PC-9 (cell line): ENCODE measurements at regions not wholly inside any gene's neighbourhood (a gene's known extent, or its start where the extent isn't known, plus 50 kb on each side); places are given as distances from the start of the nearest gene placed in this dataset.

Experiments used
- BruUV-seq: library from RNA; stranded (reverse); fragments of 400-500 nt; replicated peaks from 2 replicates; lab custom pipeline; 2021; lab: Mats Ljungman, UMichigan
- CTCF ChIA-PET: fragments of 300-600 bp; sonication (Branson Sonifier 250); formaldehyde crosslinking; loops from one replicate; lab custom pipeline; 2022; ENCODE audit warnings: antibody characterized with exemption; lab: Charles Lee
- POLR2A ChIA-PET: fragments of 300-600 bp; sonication (Branson Sonifier 250); formaldehyde crosslinking; loops from one replicate; lab custom pipeline; 2022; ENCODE audit warnings: antibody characterized with exemption; ENCODE audit not compliant: unreplicated experiment; lab: Charles Lee
- DNase-seq, 2 experiments: peaks; one replicate each; pipeline versions ENCODE4 v3.0.0 to v3.0.0-alpha.2; 2015 to 2022; ENCODE audit warnings: mixed read lengths in 1 of 2
- H2AFZ ChIP-seq: fragments of 200-600 bp; sonication (generic); 2 replicates; pipeline ENCODE4 v1.8.1; 2017; ENCODE audit warnings: antibody characterized with exemption
- H3F3A ChIP-seq: fragments of 200-600 bp; sonication (generic); 2 replicates; pipeline ENCODE4 v1.8.1; 2017; ENCODE audit warnings: antibody characterized with exemption, mild to moderate bottlenecking, low read depth; ENCODE audit not compliant: insufficient read depth
- H3K27ac ChIP-seq: fragments of 200-600 bp; sonication (generic); 2 replicates; pipeline ENCODE4 v1.6.1; 2016; ENCODE audit warnings: mixed run types
- H3K27me3 ChIP-seq: fragments of 200-600 bp; sonication (generic); 2 replicates; pipeline ENCODE4 v1.6.1; 2016; ENCODE audit warnings: low read depth, mixed run types; ENCODE audit not compliant: insufficient read depth
- H3K36me3 ChIP-seq: fragments of 200-600 bp; sonication (generic); 2 replicates; pipeline ENCODE4 v1.6.1; 2016; ENCODE audit warnings: low read depth, mixed run types
- H3K4me1 ChIP-seq: fragments of 200-600 bp; sonication (generic); replicated peaks from 2 replicates; pipeline ENCODE4 v1.6.1; 2016; ENCODE audit warnings: mixed run types; ENCODE audit not compliant: insufficient read depth
- H3K4me2 ChIP-seq: fragments of 200-600 bp; sonication (generic); 2 replicates; pipeline ENCODE4 v1.6.1; 2017; ENCODE audit warnings: mixed run types
- H3K4me3 ChIP-seq: fragments of 200-600 bp; sonication (generic); 2 replicates; pipeline ENCODE4 v1.6.1; 2016; ENCODE audit warnings: mixed run types
- H3K79me2 ChIP-seq: fragments of 200-600 bp; sonication (generic); 2 replicates; pipeline ENCODE4 v1.6.1; 2017; ENCODE audit warnings: low read depth, mixed run types
- H3K9me2 ChIP-seq: fragments of 200-600 bp; sonication (generic); 2 replicates; pipeline ENCODE4 v1.8.1; 2017; ENCODE audit warnings: mild to moderate bottlenecking; ENCODE audit not compliant: insufficient read depth
- H3K9me3 ChIP-seq: fragments of 200-600 bp; sonication (generic); 2 replicates; pipeline ENCODE4 v1.8.1; 2016; ENCODE audit warnings: low read depth; ENCODE audit not compliant: insufficient read depth
- H4K20me1 ChIP-seq: fragments of 200-600 bp; sonication (generic); 2 replicates; pipeline ENCODE4 v1.8.1; 2017; ENCODE audit not compliant: insufficient read depth
- EZH2 ChIP-seq: fragments of 200-600 bp; sonication (generic); IDR thresholded peaks from 2 replicates; pipeline ENCODE4 v1.8.0; 2017; ENCODE audit warnings: antibody characterized with exemption, low read depth
- intact Hi-C: fragments of 100-400 bp; cut with micrococcal nuclease; formaldehyde crosslinking; loops from one replicate; pipeline ENCODE4 v1.10.0; 2022; ENCODE audit not compliant: unreplicated experiment
- TF ChIP-seq, protein P1 (sequence below): fragments of 200-600 bp; sonication (generic); conservative IDR thresholded peaks from 2 replicates; pipeline ENCODE4 v1.6.1; 2017; ENCODE audit warnings: mixed run types, antibody characterized with exemption, mild to moderate bottlenecking, moderate library complexity

DNA sequence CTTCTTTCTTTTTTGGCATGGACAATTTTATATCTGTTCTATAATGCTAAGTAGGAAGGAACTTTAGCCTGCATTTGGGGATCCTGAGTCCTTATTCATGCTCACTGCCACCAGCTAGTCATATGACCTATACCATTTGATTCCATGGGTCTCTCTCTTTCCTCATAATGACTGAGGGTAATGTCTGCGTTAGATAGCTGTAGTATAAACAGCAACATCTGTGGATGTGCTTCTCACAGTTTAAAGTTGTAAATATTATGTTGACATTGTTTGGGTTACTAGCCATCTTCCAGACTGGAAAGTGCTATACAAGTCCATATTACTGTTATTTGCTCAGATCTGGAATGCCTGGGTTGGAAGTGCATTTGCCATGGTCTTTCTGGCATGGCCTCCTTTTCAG lies 274.9 kb upstream of the SEMA6D start:
- Histone ChIP-seq H3K4me3 (no peak overlapping the region), H3K27me3 (no peaks in the 10 kb centered on the region), H4K20me1 (no peaks in the 10 kb centered on the region), H3K79me2 (no peaks in the 10 kb centered on the region), H3K4me2 (no peak overlapping the region), H3K4me1 (no peaks in the 10 kb centered on the region), H3K9me2 (no peaks in the 10 kb centered on the region), H3K36me3 (no peaks in the 10 kb centered on the region), H3K9me3 (no peaks in the 10 kb centered on the region), H2AFZ (no peak overlapping the region), H3K27ac (no peak overlapping the region), H3F3A (no peaks in the 10 kb centered on the region)
- no TSS peak for BruUV-seq
- intact Hi-C loops: no loop called here
- no peak for DNase-seq
- ChIA-PET CTCF (no interaction called here), POLR2A (no interaction called here)
- TF ChIP-seq, protein P1, sequence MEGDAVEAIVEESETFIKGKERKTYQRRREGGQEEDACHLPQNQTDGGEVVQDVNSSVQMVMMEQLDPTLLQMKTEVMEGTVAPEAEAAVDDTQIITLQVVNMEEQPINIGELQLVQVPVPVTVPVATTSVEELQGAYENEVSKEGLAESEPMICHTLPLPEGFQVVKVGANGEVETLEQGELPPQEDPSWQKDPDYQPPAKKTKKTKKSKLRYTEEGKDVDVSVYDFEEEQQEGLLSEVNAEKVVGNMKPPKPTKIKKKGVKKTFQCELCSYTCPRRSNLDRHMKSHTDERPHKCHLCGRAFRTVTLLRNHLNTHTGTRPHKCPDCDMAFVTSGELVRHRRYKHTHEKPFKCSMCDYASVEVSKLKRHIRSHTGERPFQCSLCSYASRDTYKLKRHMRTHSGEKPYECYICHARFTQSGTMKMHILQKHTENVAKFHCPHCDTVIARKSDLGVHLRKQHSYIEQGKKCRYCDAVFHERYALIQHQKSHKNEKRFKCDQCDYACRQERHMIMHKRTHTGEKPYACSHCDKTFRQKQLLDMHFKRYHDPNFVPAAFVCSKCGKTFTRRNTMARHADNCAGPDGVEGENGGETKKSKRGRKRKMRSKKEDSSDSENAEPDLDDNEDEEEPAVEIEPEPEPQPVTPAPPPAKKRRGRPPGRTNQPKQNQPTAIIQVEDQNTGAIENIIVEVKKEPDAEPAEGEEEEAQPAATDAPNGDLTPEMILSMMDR: no peak
- no peak for TF ChIP-seq EZH2

DNA sequence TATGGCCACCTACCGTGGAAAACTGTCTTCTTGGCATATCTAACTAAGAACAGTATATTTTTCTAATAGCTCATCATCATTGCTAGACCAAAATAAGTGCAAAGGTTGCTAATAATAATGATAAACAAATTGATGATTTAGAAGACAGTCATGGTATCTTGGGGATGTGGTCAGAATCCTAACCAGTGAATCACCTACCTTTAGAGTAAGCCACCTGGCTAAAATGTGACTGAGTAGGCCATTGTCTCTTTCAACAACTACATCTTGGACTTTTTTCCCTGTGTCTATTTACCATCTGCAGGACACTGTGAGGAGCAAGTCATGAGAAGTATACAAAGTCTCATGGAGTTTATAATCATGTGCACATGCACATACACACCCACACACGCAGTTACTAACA lies 273.5 kb upstream of the SEMA6D start:
- Histone ChIP-seq H3K9me2 (no peaks in the 10 kb centered on the region), H3K4me1 (no peaks in the 10 kb centered on the region), H3F3A (no peaks in the 10 kb centered on the region), H2AFZ (no peak overlapping the region), H3K4me2 (no peak overlapping the region), H3K36me3 (no peaks in the 10 kb centered on the region), H3K9me3 (no peaks in the 10 kb centered on the region), H3K79me2 (no peaks in the 10 kb centered on the region), H3K4me3 (no peak overlapping the region), H3K27me3 (no peaks in the 10 kb centered on the region), H3K27ac (no peak overlapping the region), H4K20me1 (no peaks in the 10 kb centered on the region)
- POLR2A ChIA-PET: no interaction called here
- BruUV-seq: no TSS peak
- no peak for TF ChIP-seq EZH2
- TF ChIP-seq, protein P1: no peak
- intact Hi-C loops: no loop called here
- CTCF ChIA-PET: no interaction called here
- no peak for DNase-seq

DNA sequence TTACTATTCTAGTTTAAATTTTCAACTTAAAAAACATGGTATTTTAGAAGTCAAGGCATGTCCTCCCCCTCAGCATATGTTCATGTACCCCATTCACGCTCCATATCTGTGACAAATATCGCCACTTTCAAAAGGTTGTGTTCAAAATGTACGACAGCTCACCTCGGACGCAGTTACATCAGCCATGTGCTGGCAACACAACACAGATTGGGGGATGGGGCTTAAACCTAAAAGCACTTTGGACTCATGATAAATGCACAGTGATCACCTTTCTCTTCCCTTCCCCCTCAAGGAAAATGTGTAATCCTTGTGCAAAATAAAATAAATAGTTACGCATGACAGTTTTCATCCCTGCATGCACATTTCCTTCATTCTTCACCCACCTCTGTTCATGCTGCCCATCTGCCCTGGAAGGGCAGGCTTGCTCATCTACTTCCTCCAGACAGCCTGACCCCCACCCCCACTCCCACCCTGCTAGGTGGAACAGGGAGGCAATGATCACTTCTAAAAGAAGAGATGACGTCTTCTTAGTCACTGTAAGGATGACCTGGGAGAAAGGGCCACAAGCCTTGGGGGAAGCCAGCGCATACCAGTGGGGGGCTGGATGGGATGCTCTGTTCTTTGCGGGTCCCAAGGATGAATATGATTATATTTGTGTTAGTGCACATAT lies 271.4 kb upstream of the SEMA6D start:
- ChIA-PET CTCF (no interaction called here), POLR2A (no interaction called here)
- Histone ChIP-seq H3K36me3 (no peaks in the 10 kb centered on the region), H3K4me3 (no peak overlapping the region), H3K9me2 (no peaks in the 10 kb centered on the region), H3F3A (no peaks in the 10 kb centered on the region), H3K9me3 (no peaks in the 10 kb centered on the region), H3K27me3 (no peaks in the 10 kb centered on the region), H3K4me1 (no peaks in the 10 kb centered on the region), H2AFZ (no peak overlapping the region), H3K79me2 (no peaks in the 10 kb centered on the region), H3K27ac (no peak overlapping the region), H4K20me1 (no peaks in the 10 kb centered on the region), H3K4me2 (no peak overlapping the region)
- DNase-seq: no peak
- TF ChIP-seq, protein P1: no peak
- TF ChIP-seq EZH2: no peak
- intact Hi-C loops: no loop called here
- BruUV-seq: no TSS peak
